HG02759 (cell line): ENCODE measurements at regions not wholly inside any gene's neighbourhood (a gene's known extent, or its start where the extent isn't known, plus 50 kb on each side); places are given as distances from the start of the nearest gene placed in this dataset.

Source experiments
- ATAC-seq: cut with Tn5 transposase; IDR thresholded peaks from one replicate; pipeline ENCODE4 v1.9.1; 2021; ENCODE audit warnings: mild to moderate bottlenecking, moderate library complexity; ENCODE audit not compliant: unreplicated experiment

GRCh38 chr1:213371847-213372619, 321.0 kb downstream of the RPS6KC1 start:
- no peak for ATAC-seq

- ATAC-seq, result peak; percentile 89
Observed at GRCh38 chr1:213374369-213374768, 323.3 kb downstream of the RPS6KC1 start.

GRCh38 chr1:213375002-213375401, 324.0 kb downstream of the RPS6KC1 start:
- ATAC-seq, result no peak

- ATAC-seq, result no peak
Observed at GRCh38 chr1:213376862-213377372, 325.9 kb downstream of the RPS6KC1 start.

- ATAC-seq, result no peak
Observed at GRCh38 chr1:213380865-213381264, 329.8 kb downstream of the RPS6KC1 start.

- ATAC-seq, result no peak
Observed at GRCh38 chr1:213381572-213382084, 330.6 kb downstream of the RPS6KC1 start.

- ATAC-seq, result no peak
Observed at GRCh38 chr1:213383465-213383864, 332.4 kb downstream of the RPS6KC1 start.

GRCh38 chr1:213385201-213385600, 334.2 kb downstream of the RPS6KC1 start:
- ATAC-seq, result no peak

- no peak for ATAC-seq
Observed at GRCh38 chr1:213385806-213386324, 334.8 kb downstream of the RPS6KC1 start.

- no peak for ATAC-seq
Observed at GRCh38 chr1:213387380-213388015, 336.5 kb downstream of the RPS6KC1 start.

- ATAC-seq, result no peak
Observed at GRCh38 chr1:213388199-213388598, 337.2 kb downstream of the RPS6KC1 start.

GRCh38 chr1:213389061-213389581, 338.1 kb downstream of the RPS6KC1 start:
- ATAC-seq, result no peak

- no peak for ATAC-seq
Observed at GRCh38 chr1:213391445-213391844, 340.4 kb downstream of the RPS6KC1 start.

- no peak for ATAC-seq
Observed at GRCh38 chr1:213393860-213394259, 342.8 kb downstream of the RPS6KC1 start.

GRCh38 chr1:213394837-213395236, 343.8 kb downstream of the RPS6KC1 start:
- ATAC-seq, result no peak

GRCh38 chr1:213397638-213398037, 346.6 kb downstream of the RPS6KC1 start:
- ATAC-seq, result no peak

- no peak for ATAC-seq
Observed at GRCh38 chr1:213399695-213400094, 348.7 kb downstream of the RPS6KC1 start.

GRCh38 chr1:213409208-213409631, 358.2 kb downstream of the RPS6KC1 start:
- no peak for ATAC-seq

- ATAC-seq, result no peak
Observed at GRCh38 chr1:213409971-213410370, 358.9 kb downstream of the RPS6KC1 start.

- no peak for ATAC-seq
Observed at GRCh38 chr1:213414346-213414745, 363.3 kb downstream of the RPS6KC1 start.

GRCh38 chr1:213414911-213415310, 363.9 kb downstream of the RPS6KC1 start:
- no peak for ATAC-seq
